ENCODE measurements at regions not wholly inside any gene's neighbourhood (a gene's known extent, or its start where the extent isn't known, plus 50 kb on each side); places are given as distances from the start of the nearest gene placed in this dataset.

- Histone ChIP-seq H3K9ac (ENCODE audit: insufficient read depth in 1 of 2, low read depth in 2 of 2, low read length in 2 of 2) (no peak overlapping the region), H3K79me2 (ENCODE audit: control insufficient read depth, insufficient read depth, low read length) (no peaks in the 10 kb centered on the region), H3K9me3 (replicated peaks; ENCODE audit: control insufficient read depth, insufficient read depth, low read depth, low read length) (no peaks in the 10 kb centered on the region), H3K4me2 (ENCODE audit: insufficient read depth, low read length) (no peak overlapping the region), H3K9me1 (ENCODE audit: control insufficient read depth, insufficient read depth, low read length) (no peaks in the 10 kb centered on the region), H3K4me1 (replicated peaks in 1 of 2; ENCODE audit: control insufficient read depth in 2 of 2, insufficient read depth in 2 of 2, low read length in 2 of 2) (no peaks in the 10 kb centered on the region), H2AFZ (ENCODE audit: low read depth, low read length) (no peak overlapping the region), H3K4me3 (no peak overlapping the region), H3K27ac (ENCODE audit: extremely low read depth, low read depth, low read length) (no peak overlapping the region), H4K20me1 (replicated peaks; ENCODE audit: control insufficient read depth, insufficient read depth, low read length) (no peaks in the 10 kb centered on the region), H3K36me3 (ENCODE audit: control insufficient read depth, insufficient read depth, low read length) (no peaks in the 10 kb centered on the region), H3K27me3 (ENCODE audit: control insufficient read depth in 2 of 2, insufficient read depth in 2 of 2, low read length in 2 of 2) (peaks cover 0 to 6% of the 10 kb centered on the region in 2 experiments; a peak in 1 of 5 replicates)
- intact Hi-C loops (cut with micrococcal nuclease): no loop called here
- DNase-seq (ENCODE audit: extremely low read depth in 1 of 4, low spot score in 3 of 4) (no peak), ATAC-seq (no peak), FAIRE-seq (no peak)
- WGBS (ENCODE audit: insufficient coverage, low coverage, missing lambda C conversion rate): 0% methylated on average over 4 of the region's 4 CpGs
- TF ChIP-seq THAP12 (CRISPR knock-in tag; IDR thresholded peaks at IDR 0.05) (no peak), BRD4 (IDR thresholded peaks at IDR 0.05) (no peak), ZNF253 (CRISPR knock-in tag; conservative IDR thresholded peaks at IDR 0.05) (no peak), EZH2 (IDR thresholded peaks at IDR 0.05; ENCODE audit: borderline replicate concordance, low read depth, low read length) (no peak), DPF2 (IDR thresholded peaks at IDR 0.05) (no peak), ELK1 (CRISPR knock-in tag; IDR thresholded peaks at IDR 0.05) (no peak)
- TF ChIP-seq, protein P1, sequence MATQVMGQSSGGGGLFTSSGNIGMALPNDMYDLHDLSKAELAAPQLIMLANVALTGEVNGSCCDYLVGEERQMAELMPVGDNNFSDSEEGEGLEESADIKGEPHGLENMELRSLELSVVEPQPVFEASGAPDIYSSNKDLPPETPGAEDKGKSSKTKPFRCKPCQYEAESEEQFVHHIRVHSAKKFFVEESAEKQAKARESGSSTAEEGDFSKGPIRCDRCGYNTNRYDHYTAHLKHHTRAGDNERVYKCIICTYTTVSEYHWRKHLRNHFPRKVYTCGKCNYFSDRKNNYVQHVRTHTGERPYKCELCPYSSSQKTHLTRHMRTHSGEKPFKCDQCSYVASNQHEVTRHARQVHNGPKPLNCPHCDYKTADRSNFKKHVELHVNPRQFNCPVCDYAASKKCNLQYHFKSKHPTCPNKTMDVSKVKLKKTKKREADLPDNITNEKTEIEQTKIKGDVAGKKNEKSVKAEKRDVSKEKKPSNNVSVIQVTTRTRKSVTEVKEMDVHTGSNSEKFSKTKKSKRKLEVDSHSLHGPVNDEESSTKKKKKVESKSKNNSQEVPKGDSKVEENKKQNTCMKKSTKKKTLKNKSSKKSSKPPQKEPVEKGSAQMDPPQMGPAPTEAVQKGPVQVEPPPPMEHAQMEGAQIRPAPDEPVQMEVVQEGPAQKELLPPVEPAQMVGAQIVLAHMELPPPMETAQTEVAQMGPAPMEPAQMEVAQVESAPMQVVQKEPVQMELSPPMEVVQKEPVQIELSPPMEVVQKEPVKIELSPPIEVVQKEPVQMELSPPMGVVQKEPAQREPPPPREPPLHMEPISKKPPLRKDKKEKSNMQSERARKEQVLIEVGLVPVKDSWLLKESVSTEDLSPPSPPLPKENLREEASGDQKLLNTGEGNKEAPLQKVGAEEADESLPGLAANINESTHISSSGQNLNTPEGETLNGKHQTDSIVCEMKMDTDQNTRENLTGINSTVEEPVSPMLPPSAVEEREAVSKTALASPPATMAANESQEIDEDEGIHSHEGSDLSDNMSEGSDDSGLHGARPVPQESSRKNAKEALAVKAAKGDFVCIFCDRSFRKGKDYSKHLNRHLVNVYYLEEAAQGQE (IDR thresholded peaks at IDR 0.05; ENCODE audit: borderline replicate concordance): no peak
- TF ChIP-seq, protein P1 (CRISPR knock-in tag; IDR thresholded peaks at IDR 0.05; ENCODE audit: low read depth): no peak
- TF ChIP-seq, protein P2, sequence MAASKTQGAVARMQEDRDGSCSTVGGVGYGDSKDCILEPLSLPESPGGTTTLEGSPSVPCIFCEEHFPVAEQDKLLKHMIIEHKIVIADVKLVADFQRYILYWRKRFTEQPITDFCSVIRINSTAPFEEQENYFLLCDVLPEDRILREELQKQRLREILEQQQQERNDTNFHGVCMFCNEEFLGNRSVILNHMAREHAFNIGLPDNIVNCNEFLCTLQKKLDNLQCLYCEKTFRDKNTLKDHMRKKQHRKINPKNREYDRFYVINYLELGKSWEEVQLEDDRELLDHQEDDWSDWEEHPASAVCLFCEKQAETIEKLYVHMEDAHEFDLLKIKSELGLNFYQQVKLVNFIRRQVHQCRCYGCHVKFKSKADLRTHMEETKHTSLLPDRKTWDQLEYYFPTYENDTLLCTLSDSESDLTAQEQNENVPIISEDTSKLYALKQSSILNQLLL (CRISPR knock-in tag; IDR thresholded peaks at IDR 0.05; ENCODE audit: borderline replicate concordance): no peak
- BruUV-seq (replicated peaks): no TSS peak
- ChIA-PET CTCF (ENCODE audit: low intra/inter-chr PET ratio) (no interaction called here), POLR2A (no interaction called here)
- in situ Hi-C loops (cut with MboI): no loop called here
These were observed 183.4 kb upstream of the BMPER start for GRCh38 chr7:33721895-33722294.
